GM06990 (cell line): ENCODE measurements at regions not wholly inside any gene's neighbourhood (a gene's known extent, or its start where the extent isn't known, plus 50 kb on each side); places are given as distances from the start of the nearest gene placed in this dataset.

Experiments used
- DNase-seq: peaks from one replicate; pipeline ENCODE4 v3.0.0-alpha.2; 2011; ENCODE audit not compliant: insufficient read length; ENCODE audit errors: extremely low read depth
- H3K27me3 ChIP-seq: replicated peaks from 2 replicates; pipeline ENCODE4 v1.6.0; 2011; ENCODE audit warnings: low read length; ENCODE audit not compliant: control insufficient read depth, insufficient read depth
- H3K36me3 ChIP-seq: 2 replicates; pipeline ENCODE4 v1.5.1; 2011; ENCODE audit warnings: low read length; ENCODE audit not compliant: control insufficient read depth, insufficient read depth
- H3K4me3 ChIP-seq: replicated peaks from 2 replicates; pipeline ENCODE4 v1.5.1; 2011; ENCODE audit warnings: low read depth, mild to moderate bottlenecking, control low read depth, low read length
- CTCF ChIP-seq: IDR thresholded peaks from 2 replicates; pipeline ENCODE4 v1.5.1; 2011; ENCODE audit warnings: low read length, control low read depth, mild to moderate bottlenecking, inconsistent platforms; ENCODE audit not compliant: insufficient read depth, poor library complexity, severe bottlenecking

- DNase-seq, result no peak
- Histone ChIP-seq H3K4me3 (no peak overlapping the region), H3K27me3 (no peaks in the 10 kb centered on the region), H3K36me3 (no peaks in the 10 kb centered on the region)
- no peak for TF ChIP-seq CTCF
These were observed 746.7 kb upstream of the TYRP1 start for GRCh38 chr9:11946531-11946930.

GRCh38 chr9:11962327-11962726, 730.9 kb upstream of the TYRP1 start:
- no peak for TF ChIP-seq CTCF
- no peaks in the 10 kb centered on the region for H3K36me3 ChIP-seq
- H3K4me3 ChIP-seq, result no peak overlapping the region
- no peak for DNase-seq
- H3K27me3 ChIP-seq, result no peaks in the 10 kb centered on the region

GRCh38 chr9:11966786-11967185, 726.4 kb upstream of the TYRP1 start:
- no peak overlapping the region for H3K4me3 ChIP-seq
- no peak for DNase-seq
- H3K36me3 ChIP-seq, result no peaks in the 10 kb centered on the region
- no peak for TF ChIP-seq CTCF
- no peaks in the 10 kb centered on the region for H3K27me3 ChIP-seq

GRCh38 chr9:11968631-11969030, 724.6 kb upstream of the TYRP1 start:
- H3K36me3 ChIP-seq, result no peaks in the 10 kb centered on the region
- DNase-seq, result no peak
- TF ChIP-seq CTCF, result no peak
- no peaks in the 10 kb centered on the region for H3K27me3 ChIP-seq
- H3K4me3 ChIP-seq, result no peak overlapping the region

GRCh38 chr9:11973011-11973410, 720.2 kb upstream of the TYRP1 start:
- H3K27me3 ChIP-seq, result no peaks in the 10 kb centered on the region
- no peaks in the 10 kb centered on the region for H3K36me3 ChIP-seq
- no peak for TF ChIP-seq CTCF
- H3K4me3 ChIP-seq, result no peak overlapping the region
- no peak for DNase-seq

GRCh38 chr9:11973511-11973910, 719.7 kb upstream of the TYRP1 start:
- no peaks in the 10 kb centered on the region for H3K27me3 ChIP-seq
- H3K4me3 ChIP-seq, result no peak overlapping the region
- DNase-seq, result no peak
- no peaks in the 10 kb centered on the region for H3K36me3 ChIP-seq
- no peak for TF ChIP-seq CTCF
